T-cell (primary cell): ENCODE measurements at regions not wholly inside any gene's neighbourhood (a gene's known extent, or its start where the extent isn't known, plus 50 kb on each side); places are given as distances from the start of the nearest gene placed in this dataset.

ENCODE experiments used
- ATAC-seq, 4 experiments: fragments of 200-7000 bp in 3 of 4; fragments of 150-1000 bp in 1 of 4; cut with Tn5 transposase; replicated peaks in 1 of 4; 1 replicate in 3 of 4; 2 replicates in 1 of 4; pipeline ENCODE4 v1.10.0; 2021; ENCODE audit warnings: moderate library complexity in 3 of 4, mild to moderate bottlenecking in 2 of 4, moderate number of reproducible peaks in 1 of 4
- CTCF ChIA-PET, 2 donors: fragments of 300-600 bp; sonication (Branson Sonifier 250); formaldehyde crosslinking; loops; one replicate each; lab custom pipeline; 2022; ENCODE audit warnings: antibody characterized with exemption in 2 of 2; lab: Charles Lee
- POLR2A ChIA-PET, 2 donors: fragments of 300-600 bp; sonication (Branson Sonifier 250); formaldehyde crosslinking; loops; one replicate each; lab custom pipeline; 2022; ENCODE audit warnings: antibody characterized with exemption in 2 of 2; lab: Charles Lee
- DNase-seq, 35 experiments: peaks; one replicate each; pipeline versions ENCODE4 v3.0.0 to v3.0.0-alpha.2; 2013 to 2023
- H3K27ac ChIP-seq: one replicate; pipeline ENCODE4 v1.5.1; 2013; ENCODE audit warnings: low read length
- H3K27me3 ChIP-seq, 2 experiments: replicated peaks in 1 of 2; 1 replicate in 1 of 2; 2 replicates in 1 of 2; pipeline versions ENCODE4 v1.6.1 to v1.7.0; 2013; ENCODE audit warnings: low read length in 1 of 2, mixed read lengths in 1 of 2; ENCODE audit not compliant: control insufficient read depth in 2 of 2, insufficient read depth in 2 of 2; ENCODE audit errors: extremely low read depth in 1 of 2
- H3K36me3 ChIP-seq, 2 donors: 1 replicate in 1 of 2; 2 replicates in 1 of 2; pipeline versions ENCODE4 v1.6.1 to v1.7.0; 2013; ENCODE audit warnings: low read length in 1 of 2; ENCODE audit not compliant: control insufficient read depth in 2 of 2, insufficient read depth in 1 of 2; ENCODE audit errors: extremely low read depth in 1 of 2
- H3K4me1 ChIP-seq, 2 experiments: 1 replicate in 1 of 2; 2 replicates in 1 of 2; pipeline versions ENCODE4 v1.6.1 to v1.7.0; 2013; ENCODE audit warnings: low read length in 2 of 2, mixed read lengths in 1 of 2; ENCODE audit not compliant: insufficient read depth in 2 of 2, control insufficient read depth in 1 of 2; ENCODE audit errors: extremely low read depth in 1 of 2
- H3K4me3 ChIP-seq, 2 donors: 1 replicate in 1 of 2; 2 replicates in 1 of 2; pipeline versions ENCODE4 v1.5.1 to v1.7.0; 2013; ENCODE audit warnings: mild to moderate bottlenecking in 2 of 2, low read length in 1 of 2, moderate library complexity in 1 of 2; ENCODE audit not compliant: control insufficient read depth in 1 of 2; ENCODE audit errors: extremely low read depth in 1 of 2
- H3K9me3 ChIP-seq: 2 replicates; pipeline ENCODE4 v1.7.0; 2013
- H3K27ac Mint-ChIP-seq, 2 donors: one replicate each; pipeline ENCODE4 v1.8.0; 2020 to 2021; ENCODE audit warnings: mild to moderate bottlenecking in 2 of 2, mixed read lengths in 2 of 2
- H3K27me3 Mint-ChIP-seq, 2 donors: one replicate each; pipeline ENCODE4 v1.8.0; 2021 to 2022; ENCODE audit warnings: mixed read lengths in 2 of 2
- H3K36me3 Mint-ChIP-seq: one replicate; pipeline ENCODE4 v1.8.0; 2021; ENCODE audit warnings: mixed read lengths
- H3K4me1 Mint-ChIP-seq, 3 donors: one replicate each; pipeline ENCODE4 v1.8.0; 2020 to 2022; ENCODE audit warnings: mixed read lengths in 3 of 3, mild to moderate bottlenecking in 1 of 3
- H3K4me3 Mint-ChIP-seq, 3 donors: one replicate each; pipeline ENCODE4 v1.8.0; 2020 to 2022; ENCODE audit warnings: mild to moderate bottlenecking in 3 of 3, mixed read lengths in 3 of 3, moderate library complexity in 3 of 3
- H3K9me3 Mint-ChIP-seq, 3 donors: one replicate each; pipeline ENCODE4 v1.8.0; 2020 to 2022; ENCODE audit warnings: mixed read lengths in 3 of 3
- WGBS: methylation state at CpG from one replicate; pipeline ENCODE4 v1.1.5; 2013; ENCODE audit warnings: missing lambda C conversion rate; ENCODE audit not compliant: insufficient coverage; 5-methylcytosine and 5-hydroxymethylcytosine counted together

GRCh38 chr18:44497757-44498490 is 182.8 kb upstream of the SETBP1 start:
- H3K4me1 Mint-ChIP-seq, result peaks cover 10 to 23% (median 12%) of the 10 kb centered on the region in 3 donors
- POLR2A ChIA-PET, result no interaction called here
- H3K27me3 Mint-ChIP-seq, result no peaks in the 10 kb centered on the region
- H3K36me3 ChIP-seq, result no peaks in the 10 kb centered on the region
- H3K27ac ChIP-seq, result no peak overlapping the region
- no peaks in the 10 kb centered on the region for H3K9me3 ChIP-seq
- 100% methylated on average over 1 of the region's 3 CpGs for WGBS
- peaks cover 0 to 5% (median 0%) of the 10 kb centered on the region in 3 donors for H3K9me3 Mint-ChIP-seq
- no peak overlapping the region for H3K4me3 ChIP-seq
- H3K4me1 ChIP-seq, result peaks cover 0 to 28% of the 10 kb centered on the region in 2 experiments
- H3K36me3 Mint-ChIP-seq, result no peaks in the 10 kb centered on the region
- no peak overlapping the region for H3K4me3 Mint-ChIP-seq
- no peak overlapping the region for H3K27ac Mint-ChIP-seq
- DNase-seq, result no peak
- CTCF ChIA-PET, result no interaction called here
- ATAC-seq, result no peak
- H3K27me3 ChIP-seq, result no peaks in the 10 kb centered on the region

- Histone ChIP-seq H3K9me3 (no peaks in the 10 kb centered on the region), H3K27me3 (no peaks in the 10 kb centered on the region), H3K27ac (no peak overlapping the region), H3K4me1 (peaks cover 2 to 30% of the 10 kb centered on the region in 2 experiments), H3K4me3 (no peak overlapping the region), H3K36me3 (no peaks in the 10 kb centered on the region)
- Mint-ChIP-seq H3K27ac (no peak overlapping the region), H3K9me3 (no peaks in the 10 kb centered on the region), H3K27me3 (no peaks in the 10 kb centered on the region), H3K36me3 (no peaks in the 10 kb centered on the region), H3K4me1 (peaks cover 10 to 23% (median 13%) of the 10 kb centered on the region in 3 donors), H3K4me3 (no peak overlapping the region)
- ATAC-seq (no peak), DNase-seq (no peak)
- POLR2A ChIA-PET, result no interaction called here
- WGBS, result 0% methylated on average over 1 of the region's 2 CpGs
- CTCF ChIA-PET, result no interaction called here
Observed at GRCh38 chr18:44500808-44501610, 179.7 kb upstream of the SETBP1 start.

- Mint-ChIP-seq H3K4me3 (no peak overlapping the region), H3K27ac (no peak overlapping the region), H3K36me3 (no peaks in the 10 kb centered on the region), H3K4me1 (peaks cover 13 to 23% (median 18%) of the 10 kb centered on the region in 3 donors), H3K9me3 (no peaks in the 10 kb centered on the region), H3K27me3 (no peaks in the 10 kb centered on the region)
- Histone ChIP-seq H3K27ac (no peak overlapping the region), H3K9me3 (no peaks in the 10 kb centered on the region), H3K4me1 (peaks cover 8 to 41% of the 10 kb centered on the region in 2 experiments), H3K4me3 (no peak overlapping the region), H3K36me3 (no peaks in the 10 kb centered on the region), H3K27me3 (no peaks in the 10 kb centered on the region)
- ChIA-PET POLR2A (no interaction called here), CTCF (no interaction called here)
- ATAC-seq, result no peak
- no peak for DNase-seq
- WGBS, result no CpG with 5 or more reads among the region's 1 CpG
Observed at GRCh38 chr18:44502221-44502620, 178.5 kb upstream of the SETBP1 start.

GRCh38 chr18:44502790-44503189 is 177.9 kb upstream of the SETBP1 start:
- Mint-ChIP-seq H3K36me3 (no peaks in the 10 kb centered on the region), H3K27ac (no peak overlapping the region), H3K27me3 (no peaks in the 10 kb centered on the region), H3K4me1 (peaks cover 13 to 23% (median 18%) of the 10 kb centered on the region in 3 donors), H3K9me3 (no peaks in the 10 kb centered on the region), H3K4me3 (no peak overlapping the region)
- Histone ChIP-seq H3K27me3 (no peaks in the 10 kb centered on the region), H3K36me3 (no peaks in the 10 kb centered on the region), H3K9me3 (no peaks in the 10 kb centered on the region), H3K4me1 (peaks cover 10 to 46% of the 10 kb centered on the region in 2 experiments), H3K27ac (no peak overlapping the region), H3K4me3 (no peak overlapping the region)
- DNase-seq (no peak), ATAC-seq (no peak)
- CTCF ChIA-PET, result no interaction called here
- POLR2A ChIA-PET, result no interaction called here

GRCh38 chr18:44503854-44504253 is 176.8 kb upstream of the SETBP1 start:
- Mint-ChIP-seq H3K4me1 (peaks cover 13 to 23% (median 18%) of the 10 kb centered on the region in 3 donors), H3K27ac (no peak overlapping the region), H3K36me3 (no peaks in the 10 kb centered on the region), H3K4me3 (no peak overlapping the region), H3K9me3 (no peaks in the 10 kb centered on the region), H3K27me3 (no peaks in the 10 kb centered on the region)
- Histone ChIP-seq H3K4me1 (peaks cover 13 to 55% of the 10 kb centered on the region in 2 experiments), H3K27ac (no peak overlapping the region), H3K9me3 (no peaks in the 10 kb centered on the region), H3K36me3 (no peaks in the 10 kb centered on the region), H3K27me3 (no peaks in the 10 kb centered on the region), H3K4me3 (no peak overlapping the region)
- no peak for ATAC-seq
- no peak for DNase-seq
- ChIA-PET CTCF (no interaction called here), POLR2A (no interaction called here)
- no CpG with 5 or more reads among the region's 1 CpG for WGBS

GRCh38 chr18:44507729-44508325 is 172.9 kb upstream of the SETBP1 start:
- H3K27ac ChIP-seq, result no peak overlapping the region
- ATAC-seq, result peak; percentile 43 to 67 (median 60)
- POLR2A ChIA-PET, result no interaction called here

More at GRCh38 chr18:44507729-44508325, 172.9 kb upstream of the SETBP1 start:
- Mint-ChIP-seq H3K36me3 (no peaks in the 10 kb centered on the region), H3K27ac (no peak overlapping the region), H3K4me1 (peaks cover 0 to 6% (median 3%) of the 10 kb centered on the region in 3 donors), H3K9me3 (no peaks in the 10 kb centered on the region), H3K27me3 (no peaks in the 10 kb centered on the region), H3K4me3 (no peak overlapping the region)
- H3K4me1 ChIP-seq, result peaks cover 13 to 31% of the 10 kb centered on the region in 2 experiments
- H3K9me3 ChIP-seq, result no peaks in the 10 kb centered on the region
- no peaks in the 10 kb centered on the region for H3K36me3 ChIP-seq
- CTCF ChIA-PET, result no interaction called here
- peak in 19 of 35 experiments; percentile 0 to 44 (median 6) for DNase-seq
- H3K27me3 ChIP-seq, result no peaks in the 10 kb centered on the region
- 15% methylated on average over 2 of the region's 6 CpGs for WGBS
- H3K4me3 ChIP-seq, result peak overlapping the region in 1 of 2 donors; percentile 15
